Upper lobe of left lung (tissue), 6 donors: ENCODE measurements at regions not wholly inside any gene's neighbourhood (a gene's known extent, or its start where the extent isn't known, plus 50 kb on each side); places are given as distances from the start of the nearest gene placed in this dataset.

ENCODE experiments used
- ATAC-seq, 2 donors: fragments of 200-7000 bp; cut with Tn5 transposase; one replicate each; pipeline ENCODE4 v1.9.1; 2022; ENCODE audit warnings: mild to moderate bottlenecking in 2 of 2, moderate library complexity in 2 of 2; ENCODE audit not compliant: low FRiP score in 2 of 2
- DNase-seq, 2 donors: peaks; one replicate each; pipeline ENCODE4 v3.0.0-alpha.2; 2019 to 2020
- H3K27ac ChIP-seq, 4 donors: fragments of 200-600 bp; sonication (generic); one replicate each; pipeline ENCODE4 v1.5.1; 2016 to 2019
- H3K27me3 ChIP-seq, 4 donors: fragments of 200-600 bp; sonication (generic); one replicate each; pipeline ENCODE4 v1.5.1; 2017 to 2019
- H3K36me3 ChIP-seq, 4 donors: fragments of 200-600 bp; sonication (generic); one replicate each; pipeline ENCODE4 v1.5.1; 2016 to 2019
- H3K4me1 ChIP-seq, 4 donors: fragments of 200-600 bp; sonication (generic); one replicate each; pipeline ENCODE4 v1.5.1; 2018 to 2019
- H3K4me3 ChIP-seq, 4 donors: fragments of 200-600 bp; sonication (generic); one replicate each; pipeline ENCODE4 v1.5.1; 2017 to 2019; ENCODE audit warnings: mild to moderate bottlenecking in 2 of 4, moderate library complexity in 1 of 4
- H3K9me3 ChIP-seq, 4 donors: fragments of 200-600 bp; sonication (generic); one replicate each; pipeline ENCODE4 v1.5.1; 2018 to 2019
- EP300 ChIP-seq, 4 donors: sonication (generic); formaldehyde crosslinking; IDR thresholded peaks; one replicate each; pipeline ENCODE4 v1.5.1; 2017; ENCODE audit warnings: antibody characterized with exemption in 4 of 4, control low read depth in 2 of 4
- POLR2A ChIP-seq, 4 donors: fragments of 450-650 bp; IDR thresholded peaks; one replicate each; pipeline ENCODE4 v1.5.1; 2016 to 2017; ENCODE audit warnings: antibody characterized with exemption in 4 of 4, mild to moderate bottlenecking in 2 of 4
- POLR2AphosphoS5 ChIP-seq, 2 donors: sonication (generic); formaldehyde crosslinking; IDR thresholded peaks; one replicate each; pipeline ENCODE4 v1.5.1; 2017; ENCODE audit warnings: antibody characterized with exemption in 2 of 2
- WGBS, 2 donors: methylation state at CpG; one replicate each; pipeline ENCODE4 v1.1.5; 2017 to 2018; 5-methylcytosine and 5-hydroxymethylcytosine counted together
- TF ChIP-seq, protein P1 (sequence below), 6 experiments: fragments of 450-650 bp in 4 of 6; fragments of 200-600 bp in 2 of 6; sonication (generic) in 2 of 6; IDR thresholded peaks; one replicate each; pipeline ENCODE4 v1.5.1; 2016 to 2019; ENCODE audit warnings: antibody characterized with exemption in 6 of 6
- donor health status: DM: no; HTN: no; CAD: no; lungs with moderate emphysema.
- donor health status: DM: no; HTN: yes; CAD: no; lungs with severe emphysema.

- DNase-seq (no peak), ATAC-seq (no peak)
- no peaks in the 10 kb centered on the region for H3K9me3 ChIP-seq
- no peak for TF ChIP-seq EP300 (IDR thresholded peaks at IDR 0.05)
- no peak for TF ChIP-seq POLR2AphosphoS5 (IDR thresholded peaks at IDR 0.05)
- TF ChIP-seq POLR2A (IDR thresholded peaks at IDR 0.05): no peak
- TF ChIP-seq, protein P1, sequence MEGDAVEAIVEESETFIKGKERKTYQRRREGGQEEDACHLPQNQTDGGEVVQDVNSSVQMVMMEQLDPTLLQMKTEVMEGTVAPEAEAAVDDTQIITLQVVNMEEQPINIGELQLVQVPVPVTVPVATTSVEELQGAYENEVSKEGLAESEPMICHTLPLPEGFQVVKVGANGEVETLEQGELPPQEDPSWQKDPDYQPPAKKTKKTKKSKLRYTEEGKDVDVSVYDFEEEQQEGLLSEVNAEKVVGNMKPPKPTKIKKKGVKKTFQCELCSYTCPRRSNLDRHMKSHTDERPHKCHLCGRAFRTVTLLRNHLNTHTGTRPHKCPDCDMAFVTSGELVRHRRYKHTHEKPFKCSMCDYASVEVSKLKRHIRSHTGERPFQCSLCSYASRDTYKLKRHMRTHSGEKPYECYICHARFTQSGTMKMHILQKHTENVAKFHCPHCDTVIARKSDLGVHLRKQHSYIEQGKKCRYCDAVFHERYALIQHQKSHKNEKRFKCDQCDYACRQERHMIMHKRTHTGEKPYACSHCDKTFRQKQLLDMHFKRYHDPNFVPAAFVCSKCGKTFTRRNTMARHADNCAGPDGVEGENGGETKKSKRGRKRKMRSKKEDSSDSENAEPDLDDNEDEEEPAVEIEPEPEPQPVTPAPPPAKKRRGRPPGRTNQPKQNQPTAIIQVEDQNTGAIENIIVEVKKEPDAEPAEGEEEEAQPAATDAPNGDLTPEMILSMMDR (IDR thresholded peaks at IDR 0.05): no peak
- no peak overlapping the region for H3K4me3 ChIP-seq
- no peaks in the 10 kb centered on the region for H3K4me1 ChIP-seq
- H3K27me3 ChIP-seq: no peaks in the 10 kb centered on the region
- H3K27ac ChIP-seq: no peak overlapping the region
- 68 to 70% methylated on average over 13 of the region's 13 CpGs for WGBS, 2 donors
- H3K36me3 ChIP-seq: no peaks in the 10 kb centered on the region
Measured at GRCh38 chr2:216776066-216776850, 80.9 kb upstream of the IGFBP5 start.

- WGBS, 2 donors: 73 to 84% methylated on average over 3 to 5 of the region's 5 CpGs
- no peak for DNase-seq
Measured at GRCh38 chr2:216775043-216775453, 79.7 kb upstream of the IGFBP5 start.

GRCh38 chr2:216774620-216775019, 79.3 kb upstream of the IGFBP5 start:
- H3K4me3 ChIP-seq: no peak overlapping the region
- WGBS, 2 donors: 82 to 91% methylated on average over 5 of the region's 5 CpGs
- H3K27ac ChIP-seq: no peak overlapping the region
- no peaks in the 10 kb centered on the region for H3K27me3 ChIP-seq
- no peaks in the 10 kb centered on the region for H3K36me3 ChIP-seq
- no peaks in the 10 kb centered on the region for H3K4me1 ChIP-seq
- ATAC-seq: peak; percentile 59 to 95
- TF ChIP-seq, protein P1 (IDR thresholded peaks at IDR 0.05): no peak
- TF ChIP-seq POLR2AphosphoS5 (IDR thresholded peaks at IDR 0.05) (no peak), EP300 (IDR thresholded peaks at IDR 0.05) (no peak), POLR2A (IDR thresholded peaks at IDR 0.05) (no peak)
- DNase-seq: no peak
- H3K9me3 ChIP-seq: no peaks in the 10 kb centered on the region

More at GRCh38 chr2:216775043-216775453, 79.7 kb upstream of the IGFBP5 start:
- TF ChIP-seq, protein P1 (IDR thresholded peaks at IDR 0.05): no peak
- Histone ChIP-seq H3K36me3 (no peaks in the 10 kb centered on the region), H3K27me3 (no peaks in the 10 kb centered on the region), H3K4me3 (no peak overlapping the region), H3K9me3 (no peaks in the 10 kb centered on the region), H3K27ac (no peak overlapping the region), H3K4me1 (no peaks in the 10 kb centered on the region)
- peak; percentile 20 to 88 for ATAC-seq

DNA sequence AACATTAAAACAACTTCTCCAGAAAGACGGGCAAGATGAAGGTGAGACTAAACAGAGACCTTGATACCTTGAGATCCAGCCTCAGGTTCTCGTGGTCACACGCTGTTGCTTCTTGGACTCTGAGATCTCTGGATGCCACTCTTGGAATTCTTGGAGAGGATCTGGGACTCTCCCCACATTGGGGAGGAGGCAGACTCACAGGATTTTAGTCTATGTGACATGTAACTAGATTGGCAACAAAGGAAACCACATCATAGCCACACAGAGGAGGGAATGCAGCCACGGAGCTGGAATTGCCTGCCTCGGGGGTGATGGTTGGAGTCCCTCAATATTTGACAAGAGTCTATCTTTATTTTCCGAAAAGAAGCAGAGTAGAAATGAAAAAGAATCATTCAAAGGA, 78.8 kb upstream of the IGFBP5 start:
- H3K27ac ChIP-seq: no peak overlapping the region
- TF ChIP-seq, protein P1 (IDR thresholded peaks at IDR 0.05): no peak
- TF ChIP-seq POLR2A (IDR thresholded peaks at IDR 0.05): no peak
- no peak for TF ChIP-seq POLR2AphosphoS5 (IDR thresholded peaks at IDR 0.05)
- no peak for TF ChIP-seq EP300 (IDR thresholded peaks at IDR 0.05)
- H3K36me3 ChIP-seq: no peaks in the 10 kb centered on the region
- H3K9me3 ChIP-seq: no peaks in the 10 kb centered on the region
- ATAC-seq (peak in 1 of 2 donors; percentile 5), DNase-seq (no peak)
- H3K4me3 ChIP-seq: no peak overlapping the region
- WGBS, 2 donors: 83 to 93% methylated on average over 6 of the region's 6 CpGs
- no peaks in the 10 kb centered on the region for H3K27me3 ChIP-seq
- no peaks in the 10 kb centered on the region for H3K4me1 ChIP-seq

DNA sequence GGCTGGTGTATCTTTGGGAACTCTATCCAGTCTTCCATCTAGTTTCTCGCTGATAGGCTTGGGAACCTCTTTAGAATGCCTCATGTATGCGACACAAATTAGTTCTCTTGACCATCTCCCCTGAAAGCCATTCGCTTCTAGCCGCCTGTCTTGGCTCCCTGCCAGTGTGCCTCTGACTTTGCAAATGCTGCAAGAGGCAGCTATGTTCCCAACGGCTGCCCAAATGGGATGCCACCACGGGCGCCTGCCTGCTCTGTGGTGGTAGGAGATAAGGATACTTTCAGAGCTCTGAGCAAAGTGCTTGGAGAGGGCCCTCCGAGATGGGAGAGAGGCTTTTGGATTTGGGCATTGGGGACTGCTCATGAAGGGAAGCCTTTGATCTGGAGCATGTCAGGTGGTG, 77.7 kb upstream of the IGFBP5 start:
- no peak for TF ChIP-seq POLR2AphosphoS5 (IDR thresholded peaks at IDR 0.05)
- no peak for TF ChIP-seq POLR2A (IDR thresholded peaks at IDR 0.05)
- TF ChIP-seq, protein P1 (IDR thresholded peaks at IDR 0.05): no peak
- no peak for TF ChIP-seq EP300 (IDR thresholded peaks at IDR 0.05)
- Histone ChIP-seq H3K9me3 (no peaks in the 10 kb centered on the region), H3K4me1 (no peaks in the 10 kb centered on the region), H3K27me3 (no peaks in the 10 kb centered on the region), H3K4me3 (no peak overlapping the region), H3K36me3 (no peaks in the 10 kb centered on the region), H3K27ac (no peak overlapping the region)
- 42 to 53% methylated on average over 8 of the region's 8 CpGs for WGBS, 2 donors
- DNase-seq (no peak), ATAC-seq (no peak)
